H1 (cell line): ENCODE measurements at regions not wholly inside any gene's neighbourhood (a gene's known extent, or its start where the extent isn't known, plus 50 kb on each side); places are given as distances from the start of the nearest gene placed in this dataset.

Experiments
- CTCF ChIA-PET: fragments of 300-600 bp; sonication (Branson Sonifier 250); formaldehyde crosslinking; loops from one replicate; lab custom pipeline; 2021; ENCODE audit not compliant: partially characterized antibody; lab: Charles Lee
- POLR2A ChIA-PET: fragments of 300-600 bp; sonication (Branson Sonifier 250); formaldehyde crosslinking; loops from one replicate; lab custom pipeline; 2021; ENCODE audit warnings: inconsistent platforms; ENCODE audit not compliant: partially characterized antibody; lab: Charles Lee
- DNase-seq, 2 experiments: peaks; one replicate each; pipeline versions ENCODE4 v3.0.0 to v3.0.0-alpha.2; 2010 to 2022; ENCODE audit warnings: low spot score in 2 of 2, low read depth in 1 of 2, mixed read lengths in 1 of 2
- FAIRE-seq: peaks from 2 replicates; lab custom pipeline; 2011; peaks lifted over from hg19 to GRCh38; lab: Jason Lieb, UNC
- H2AFZ ChIP-seq: 2 replicates; pipeline ENCODE4 v1.8.1; 2012; ENCODE audit warnings: low read length, inconsistent platforms
- H2AK5ac ChIP-seq: 2 replicates; pipeline ENCODE4 v1.6.1; 2013; ENCODE audit warnings: low read depth, low read length
- H2BK120ac ChIP-seq: replicated peaks from 2 replicates; pipeline ENCODE3; 2013; ENCODE audit warnings: low read depth, low read length, inconsistent platforms
- H2BK12ac ChIP-seq: 2 replicates; pipeline ENCODE4 v1.6.1; 2013; ENCODE audit warnings: low read depth, low read length
- H2BK15ac ChIP-seq: 2 replicates; pipeline ENCODE4 v1.6.1; 2013; ENCODE audit warnings: low read length
- H2BK20ac ChIP-seq: 2 replicates; pipeline ENCODE4 v1.6.1; 2013; ENCODE audit warnings: low read length
- H2BK5ac ChIP-seq: 2 replicates; pipeline ENCODE4 v1.6.1; 2013; ENCODE audit warnings: low read depth, low read length
- H3K14ac ChIP-seq: 2 replicates; pipeline ENCODE4 v1.6.1; 2013; ENCODE audit warnings: inconsistent platforms; ENCODE audit not compliant: insufficient read length
- H3K18ac ChIP-seq: 2 replicates; pipeline ENCODE4 v1.6.1; 2013; ENCODE audit warnings: low read length; ENCODE audit errors: extremely low read depth
- H3K23ac ChIP-seq: 2 replicates; pipeline ENCODE4 v1.6.1; 2013; ENCODE audit warnings: inconsistent platforms; ENCODE audit not compliant: insufficient read length
- H3K23me2 ChIP-seq: 2 replicates; pipeline ENCODE4 v1.6.1; 2013; ENCODE audit warnings: low read depth, low read length
- H3K27ac ChIP-seq: 2 replicates; pipeline ENCODE4 v1.6.1; 2011; ENCODE audit warnings: low read depth, low read length, inconsistent platforms
- H3K27me3 ChIP-seq, 4 experiments: replicated peaks in 1 of 4; 1 replicate in 1 of 4; 2 replicates in 3 of 4; pipeline versions ENCODE4 v1.6.1 to v1.8.1; 2011 to 2013; ENCODE audit warnings: low read length in 3 of 4, mild to moderate bottlenecking in 3 of 4, inconsistent platforms in 2 of 4, mixed read lengths in 2 of 4, moderate library complexity in 1 of 4; ENCODE audit not compliant: control insufficient read depth in 3 of 4, insufficient read depth in 3 of 4; ENCODE audit errors: extremely low read depth in 1 of 4
- H3K36me3 ChIP-seq, 4 experiments: 2 replicates each; pipeline versions ENCODE4 v1.6.1 to v1.8.1; 2011 to 2013; ENCODE audit warnings: mild to moderate bottlenecking in 4 of 4, low read length in 3 of 4, moderate library complexity in 2 of 4, control low read depth in 1 of 4, inconsistent platforms in 1 of 4; ENCODE audit not compliant: insufficient read depth in 4 of 4, control insufficient read depth in 2 of 4
- H3K4ac ChIP-seq: replicated peaks from 2 replicates; pipeline ENCODE3; 2013; ENCODE audit warnings: low read length, low read depth, mixed read lengths, inconsistent platforms; ENCODE audit not compliant: insufficient read length
- H3K4me1 ChIP-seq, 4 experiments: replicated peaks in 1 of 4; 1 replicate in 1 of 4; 2 replicates in 3 of 4; pipeline versions ENCODE4 v1.6.1 to v1.8.1; 2011 to 2013; ENCODE audit warnings: low read length in 3 of 4, inconsistent platforms in 2 of 4, mixed read lengths in 1 of 4; ENCODE audit not compliant: insufficient read depth in 4 of 4, control insufficient read depth in 3 of 4
- H3K4me2 ChIP-seq, 2 experiments: 2 replicates each; pipeline versions ENCODE4 v1.6.1 to v1.8.1; 2011 to 2013; ENCODE audit warnings: low read depth in 2 of 2, low read length in 2 of 2, control low read depth in 1 of 2, inconsistent platforms in 1 of 2, mild to moderate bottlenecking in 1 of 2; ENCODE audit not compliant: insufficient read depth in 1 of 2
- H3K4me3 ChIP-seq, 4 experiments: fragments of 200-600, 300-600 bp in 1 of 4; sonication (generic), shearing (Covaris generic), sonication (Bioruptor Twin) in 1 of 4; 2 replicates each; pipeline versions ENCODE4 v1.5.1 to v1.8.1; 2011 to 2016; ENCODE audit warnings: low read length in 4 of 4, low read depth in 3 of 4, control low read depth in 2 of 4, inconsistent platforms in 2 of 4, mild to moderate bottlenecking in 2 of 4, mixed read lengths in 1 of 4, moderate library complexity in 1 of 4; ENCODE audit not compliant: insufficient read depth in 2 of 4; ENCODE audit errors: extremely low read depth in 1 of 4
- H3K56ac ChIP-seq: replicated peaks from 2 replicates; pipeline ENCODE3; 2013; ENCODE audit warnings: low read depth, mild to moderate bottlenecking, mixed read lengths, low read length, inconsistent platforms; ENCODE audit not compliant: insufficient read length
- H3K79me1 ChIP-seq: 2 replicates; pipeline ENCODE4 v1.6.1; 2013; ENCODE audit warnings: low read depth, low read length, control low read depth
- H3K79me2 ChIP-seq, 2 experiments: 2 replicates each; pipeline versions ENCODE4 v1.6.1 to v1.8.1; 2012 to 2013; ENCODE audit warnings: low read length in 2 of 2, mild to moderate bottlenecking in 2 of 2, inconsistent platforms in 1 of 2; ENCODE audit not compliant: insufficient read depth in 2 of 2, control insufficient read depth in 1 of 2
- H3K9ac ChIP-seq, 4 experiments: replicated peaks in 1 of 4; 1 replicate in 1 of 4; 2 replicates in 3 of 4; pipeline versions ENCODE4 v1.6.1 to v1.8.1; 2011 to 2013; ENCODE audit warnings: low read depth in 3 of 4, low read length in 3 of 4, control low read depth in 2 of 4, mild to moderate bottlenecking in 2 of 4, moderate library complexity in 2 of 4, inconsistent platforms in 1 of 4; ENCODE audit errors: extremely low read depth in 1 of 4
- H3K9me3 ChIP-seq, 2 experiments: 2 replicates each; pipeline versions ENCODE4 v1.6.1 to v1.8.1; 2012 to 2013; ENCODE audit warnings: mild to moderate bottlenecking in 2 of 2, moderate library complexity in 2 of 2, control low read depth in 1 of 2, inconsistent platforms in 1 of 2, low read depth in 1 of 2, low read length in 1 of 2, mixed read lengths in 1 of 2; ENCODE audit not compliant: insufficient read depth in 2 of 2
- H4K20me1 ChIP-seq, 2 experiments: replicated peaks in 1 of 2; 2 replicates each; pipeline versions ENCODE3 to v1.8.1; 2011 to 2013; ENCODE audit warnings: inconsistent platforms in 2 of 2, low read length in 2 of 2, mild to moderate bottlenecking in 1 of 2; ENCODE audit not compliant: insufficient read depth in 2 of 2, control insufficient read depth in 1 of 2
- H4K5ac ChIP-seq: 2 replicates; pipeline ENCODE4 v1.6.1; 2013; ENCODE audit warnings: low read length, low read depth, mixed read lengths, inconsistent platforms; ENCODE audit not compliant: insufficient read length
- H4K8ac ChIP-seq: 2 replicates; pipeline ENCODE4 v1.8.0; 2013; ENCODE audit warnings: mild to moderate bottlenecking, moderate library complexity, low read length, inconsistent platforms; ENCODE audit not compliant: insufficient read depth; ENCODE audit errors: extremely low read depth
- H4K91ac ChIP-seq: replicated peaks from 2 replicates; pipeline ENCODE3; 2013; ENCODE audit warnings: low read length, mixed read lengths, inconsistent platforms; ENCODE audit not compliant: insufficient read length
- WGBS, 2 experiments: shearing (Covaris generic) in 1 of 2; methylation state at CpG; one replicate each; pipeline versions ENCODE4 v1.1.6 to v1.1.7; 2013 to 2015; ENCODE audit warnings: low lambda C conversion rate in 2 of 2, mixed read lengths in 2 of 2, inconsistent platforms in 1 of 2, low coverage in 1 of 2, missing lambda C conversion rate in 1 of 2; ENCODE audit not compliant: insufficient replicate concordance in 2 of 2, insufficient coverage in 1 of 2, insufficient read length in 1 of 2; ENCODE audit errors: extremely low coverage in 1 of 2, missing lambda C conversion rate in 1 of 2; 5-methylcytosine and 5-hydroxymethylcytosine counted together

DNA sequence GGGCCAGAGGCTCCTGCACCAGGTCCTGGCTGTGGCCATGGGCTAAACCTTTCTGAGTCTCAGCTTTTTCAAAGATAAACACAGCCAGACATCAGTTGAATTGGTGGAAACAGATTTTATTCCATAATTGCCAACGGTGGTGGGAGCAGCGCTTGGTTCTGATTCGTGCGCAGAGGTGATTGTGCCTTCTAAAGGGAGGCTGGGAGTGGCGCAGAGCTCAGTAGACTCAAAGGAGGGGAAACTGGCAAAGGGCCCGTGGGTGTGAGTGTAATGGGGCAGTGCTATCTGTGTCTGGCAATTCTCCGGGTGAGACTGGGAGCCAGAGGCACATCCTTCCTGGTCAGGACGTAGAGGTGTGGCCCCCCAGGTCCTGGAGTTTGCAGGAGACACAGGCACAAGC, 169.4 kb upstream of the PPP1R26 start:
- H3K79me2 ChIP-seq: no peaks in the 10 kb centered on the region
- POLR2A ChIA-PET: no interaction called here
- peaks cover 9 to 12% of the 10 kb centered on the region in 2 experiments; a peak in 3 of 4 replicates for H3K9me3 ChIP-seq
- H4K91ac ChIP-seq: no peak overlapping the region
- no peak overlapping the region for H3K23ac ChIP-seq
- H3K9ac ChIP-seq: no peak overlapping the region
- no peaks in the 10 kb centered on the region for H3K79me1 ChIP-seq
- no peaks in the 10 kb centered on the region; a peak in 1 of 7 replicates for H3K27me3 ChIP-seq
- H4K5ac ChIP-seq: no peak overlapping the region
- H2AFZ ChIP-seq: peak overlapping the region; percentile 82; the same call in 1 of the 2 replicates
- no peak overlapping the region for H3K27ac ChIP-seq
- no peak overlapping the region for H3K4me3 ChIP-seq
- no peaks in the 10 kb centered on the region for H4K20me1 ChIP-seq
- H3K36me3 ChIP-seq: no peaks in the 10 kb centered on the region
- H3K56ac ChIP-seq: no peak overlapping the region
- H2BK12ac ChIP-seq: 0 out of 2 replicates have a peak overlapping the region, but pooled peaks have one; percentile 27
- H2BK15ac ChIP-seq: no peak overlapping the region
- no peak overlapping the region for H3K4ac ChIP-seq
- H2BK120ac ChIP-seq: no peak overlapping the region
- no peaks in the 10 kb centered on the region for H3K4me1 ChIP-seq
- no peak overlapping the region for H4K8ac ChIP-seq
- no peak overlapping the region for H3K4me2 ChIP-seq
- H3K14ac ChIP-seq: no peak overlapping the region
- H3K23me2 ChIP-seq: no peaks in the 10 kb centered on the region; the same call in 1 of the 2 replicates
- 84% methylated on average over 8 of the region's 8 CpGs; no CpG with 5 or more reads in 1 of the 2 experiments for WGBS, 2 experiments
- CTCF ChIA-PET: interaction anchor here (0.6 to 2.4 kb wide), 5 partner anchors 9 to 82 kb away, joined by 3 to 6 read pairs (median 3); no protein-coding TSS in a partner anchor
- DNase-seq (no peak), FAIRE-seq (no peak)
- no peak overlapping the region for H2AK5ac ChIP-seq
- no peak overlapping the region; the same call in 1 of the 2 replicates for H2BK20ac ChIP-seq
- H3K18ac ChIP-seq: no peak overlapping the region
- no peak overlapping the region for H2BK5ac ChIP-seq
